ENCODE measurements at regions not wholly inside any gene's neighbourhood (a gene's known extent, or its start where the extent isn't known, plus 50 kb on each side); places are given as distances from the start of the nearest gene placed in this dataset.

DNA sequence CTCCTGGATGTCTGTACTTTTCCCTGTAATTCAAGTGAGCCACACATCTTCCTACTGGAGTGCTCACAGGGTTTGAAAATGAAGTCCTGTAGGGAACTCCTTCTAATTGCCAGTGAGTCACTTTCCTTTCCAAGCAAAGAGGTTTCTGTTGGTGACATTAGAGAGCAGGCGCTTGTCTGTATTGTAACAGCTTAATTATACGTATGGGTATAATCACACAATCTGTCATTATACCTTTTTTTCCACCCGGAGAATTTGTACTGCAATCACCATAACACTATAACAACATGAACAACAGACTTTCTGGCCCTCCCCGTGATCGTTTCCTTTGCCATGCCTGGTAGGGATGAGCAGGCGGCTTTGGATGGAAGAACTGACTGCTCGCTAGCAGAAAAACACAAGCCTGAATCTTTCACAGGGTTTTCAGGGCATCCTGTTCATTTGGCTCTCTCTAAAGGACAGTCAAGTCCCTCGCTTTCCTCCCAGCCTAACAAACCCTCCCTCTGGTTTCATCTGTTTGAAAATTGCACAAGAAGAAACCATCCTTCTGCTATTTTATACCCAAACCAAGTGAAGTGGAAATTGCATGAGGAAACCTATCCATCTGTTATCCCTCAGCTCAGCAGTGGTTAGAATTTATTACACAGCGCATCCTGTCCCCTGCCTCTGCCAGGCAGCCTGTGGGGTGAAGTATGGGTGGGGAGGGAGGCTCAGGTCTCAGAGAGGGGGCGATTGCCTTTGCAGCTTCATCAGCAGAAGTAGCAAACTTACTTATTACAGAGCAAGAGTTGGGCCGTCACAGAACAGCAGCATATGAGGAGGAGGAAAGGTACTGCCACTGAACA lies 307.0 kb upstream of the TLE4 start:
- no peak for DNase-seq (ENCODE audit: low spot score)

- no peak for DNase-seq (ENCODE audit: low spot score)
Observed at GRCh38 chr9:79266986-79267385, 304.8 kb upstream of the TLE4 start.

GRCh38 chr9:79268806-79269205 lies 303.0 kb upstream of the TLE4 start:
- no peak for DNase-seq (ENCODE audit: low spot score)

DNA sequence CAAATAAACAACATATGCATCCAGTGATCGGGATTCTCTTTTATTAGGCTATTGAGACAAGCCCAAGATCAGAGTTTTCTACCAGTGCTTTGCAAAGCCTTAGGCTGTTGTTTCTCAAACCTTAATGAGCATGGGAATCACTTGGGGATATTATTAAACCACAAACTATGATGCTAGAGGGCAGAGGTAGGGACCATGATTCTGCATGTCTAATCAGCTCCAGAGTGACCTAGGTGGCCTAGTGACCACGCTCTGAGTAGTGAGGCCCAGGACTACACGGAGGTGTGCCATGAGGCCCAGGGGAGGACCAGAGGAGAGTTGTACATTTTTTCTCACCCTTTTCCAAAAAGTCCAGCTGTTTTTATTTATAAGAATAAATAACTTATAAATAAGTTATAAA lies 298.5 kb upstream of the TLE4 start:
- no peak for DNase-seq (ENCODE audit: low spot score)

GRCh38 chr9:79279356-79279755 lies 292.4 kb upstream of the TLE4 start:
- no peak for DNase-seq (ENCODE audit: low spot score)

- no peak for DNase-seq (ENCODE audit: low spot score)
Observed at GRCh38 chr9:79280691-79281090, 291.1 kb upstream of the TLE4 start.

DNA sequence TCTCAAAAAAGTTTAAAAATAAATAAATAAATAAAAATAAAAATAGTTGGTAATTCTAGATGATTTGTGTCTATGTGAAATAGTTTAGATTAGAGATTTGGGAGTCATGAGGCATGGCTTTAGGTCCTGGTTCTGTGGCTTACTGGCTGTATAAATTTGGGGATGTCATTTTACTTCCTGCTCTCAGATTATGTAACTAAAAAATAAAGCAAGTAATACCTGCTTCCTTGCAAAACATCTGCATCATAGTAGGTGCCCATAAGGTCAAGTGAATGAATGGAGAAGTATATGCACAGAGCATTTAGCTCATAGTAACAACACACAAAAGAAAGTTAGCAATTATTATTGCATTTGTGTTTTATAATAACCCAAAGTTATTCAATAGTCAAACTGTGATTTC lies 287.7 kb upstream of the TLE4 start:
- no peak for DNase-seq (ENCODE audit: low spot score)

- DNase-seq (ENCODE audit: low spot score): no peak
Observed at GRCh38 chr9:79286992-79287707, 284.6 kb upstream of the TLE4 start.

GRCh38 chr9:79287708-79288290 lies 284.0 kb upstream of the TLE4 start:
- no peak for DNase-seq (ENCODE audit: low spot score)

DNA sequence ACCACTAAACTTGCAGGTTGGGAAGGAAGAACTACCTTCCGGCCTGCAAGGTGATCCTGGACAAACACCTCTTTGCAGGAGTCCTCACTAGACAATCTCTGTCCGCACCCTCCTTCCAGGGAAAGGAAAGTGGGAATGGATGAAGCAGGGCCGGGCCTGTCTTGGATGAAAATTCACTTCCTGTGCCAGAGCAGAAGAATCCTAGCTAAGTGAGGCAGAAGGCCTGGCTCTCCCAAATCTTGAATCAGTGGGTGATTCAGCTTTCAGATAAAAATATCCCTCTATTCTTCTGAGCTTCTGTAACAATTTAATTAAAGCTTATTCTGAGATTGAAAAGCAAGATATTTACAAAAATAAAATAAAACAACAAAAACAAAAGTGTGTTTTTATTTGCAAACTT lies 281.9 kb upstream of the TLE4 start:
- DNase-seq (ENCODE audit: low spot score): no peak

GRCh38 chr9:79292731-79293280 lies 279.0 kb upstream of the TLE4 start:
- DNase-seq (ENCODE audit: low spot score): no peak

DNA sequence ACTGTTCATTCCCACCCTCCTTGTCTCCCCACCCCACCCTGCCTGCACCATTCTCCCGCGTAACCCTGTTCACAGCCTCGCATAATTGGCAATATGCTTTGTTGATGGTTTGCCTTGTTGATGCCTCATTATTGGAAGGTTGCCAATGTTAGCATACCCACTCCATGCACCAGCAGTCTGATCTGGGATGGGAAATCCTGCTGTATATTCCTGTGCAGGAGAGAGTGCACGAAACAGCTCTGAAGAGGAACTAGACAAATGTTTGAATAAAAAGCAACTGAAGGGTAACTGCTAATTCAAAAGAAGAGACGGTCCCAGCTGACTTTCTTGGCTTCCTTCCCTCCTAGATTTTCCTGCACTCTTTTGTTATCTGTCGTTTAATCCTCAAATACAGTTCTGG lies 271.7 kb upstream of the TLE4 start:
- no peak for DNase-seq (ENCODE audit: low spot score)

- no peak for DNase-seq (ENCODE audit: low spot score)
Observed at GRCh38 chr9:79301085-79301484, 270.7 kb upstream of the TLE4 start.

- no peak for DNase-seq (ENCODE audit: low spot score)
Observed at GRCh38 chr9:79301551-79302391, 270.0 kb upstream of the TLE4 start.

- no peak for DNase-seq (ENCODE audit: low spot score)
Observed at GRCh38 chr9:79302569-79302968, 269.2 kb upstream of the TLE4 start.

DNA sequence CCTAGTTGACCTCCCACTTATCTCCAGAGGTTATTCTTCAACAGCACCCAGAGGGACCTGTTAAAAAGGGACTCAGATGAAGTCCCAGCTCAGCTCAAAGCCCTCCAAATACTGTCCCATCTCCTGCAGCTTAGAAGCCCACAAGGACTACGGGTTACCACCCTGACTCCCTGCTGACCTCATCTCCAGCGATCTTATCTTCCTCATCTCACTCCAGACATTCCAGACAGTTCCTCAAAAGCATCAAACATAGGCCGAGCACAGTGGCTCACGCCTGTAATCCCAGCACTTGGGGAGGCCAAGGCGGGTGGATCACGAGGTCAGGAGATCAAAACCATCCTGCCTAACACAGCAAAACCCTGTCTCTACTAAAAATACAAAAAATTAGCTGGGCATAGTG lies 263.8 kb upstream of the TLE4 start:
- DNase-seq (ENCODE audit: low spot score): no peak

- DNase-seq (ENCODE audit: low spot score): no peak
Observed at GRCh38 chr9:79312686-79313421, 258.9 kb upstream of the TLE4 start.

GRCh38 chr9:79325501-79325900 lies 246.3 kb upstream of the TLE4 start:
- no peak for DNase-seq (ENCODE audit: low spot score)

DNA sequence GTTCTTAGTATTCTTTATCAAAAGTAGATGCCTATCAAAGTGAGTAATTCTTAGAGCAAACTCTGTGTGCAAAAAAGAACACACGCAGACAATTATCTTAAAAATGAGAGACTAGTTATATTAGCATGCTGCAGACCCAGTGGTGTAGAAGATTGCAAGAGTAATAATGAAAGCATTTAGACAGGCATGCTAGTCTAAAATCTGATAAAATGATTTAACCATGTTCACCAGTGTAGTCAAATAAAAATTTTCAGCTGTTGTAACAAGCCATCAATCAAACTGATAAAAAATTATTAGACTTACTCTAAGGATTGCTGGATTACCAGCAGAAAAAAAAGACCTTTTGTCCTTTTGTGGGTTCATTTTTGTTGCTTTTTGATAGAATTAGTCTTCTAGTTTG lies 241.9 kb upstream of the TLE4 start:
- no peak for DNase-seq (ENCODE audit: low spot score)

- DNase-seq (ENCODE audit: low spot score): no peak
Observed at GRCh38 chr9:79334001-79334400, 237.8 kb upstream of the TLE4 start.

GRCh38 chr9:79334711-79335110 lies 237.1 kb upstream of the TLE4 start:
- DNase-seq (ENCODE audit: low spot score): no peak
